ENCODE measurements at regions not wholly inside any gene's neighbourhood (a gene's known extent, or its start where the extent isn't known, plus 50 kb on each side); places are given as distances from the start of the nearest gene placed in this dataset.
"Not testable (repeated sequence)": the region's sequence is repeated elsewhere in the genome, so short reads cannot be mapped to it uniquely, and the experiment has no call there.

DNA sequence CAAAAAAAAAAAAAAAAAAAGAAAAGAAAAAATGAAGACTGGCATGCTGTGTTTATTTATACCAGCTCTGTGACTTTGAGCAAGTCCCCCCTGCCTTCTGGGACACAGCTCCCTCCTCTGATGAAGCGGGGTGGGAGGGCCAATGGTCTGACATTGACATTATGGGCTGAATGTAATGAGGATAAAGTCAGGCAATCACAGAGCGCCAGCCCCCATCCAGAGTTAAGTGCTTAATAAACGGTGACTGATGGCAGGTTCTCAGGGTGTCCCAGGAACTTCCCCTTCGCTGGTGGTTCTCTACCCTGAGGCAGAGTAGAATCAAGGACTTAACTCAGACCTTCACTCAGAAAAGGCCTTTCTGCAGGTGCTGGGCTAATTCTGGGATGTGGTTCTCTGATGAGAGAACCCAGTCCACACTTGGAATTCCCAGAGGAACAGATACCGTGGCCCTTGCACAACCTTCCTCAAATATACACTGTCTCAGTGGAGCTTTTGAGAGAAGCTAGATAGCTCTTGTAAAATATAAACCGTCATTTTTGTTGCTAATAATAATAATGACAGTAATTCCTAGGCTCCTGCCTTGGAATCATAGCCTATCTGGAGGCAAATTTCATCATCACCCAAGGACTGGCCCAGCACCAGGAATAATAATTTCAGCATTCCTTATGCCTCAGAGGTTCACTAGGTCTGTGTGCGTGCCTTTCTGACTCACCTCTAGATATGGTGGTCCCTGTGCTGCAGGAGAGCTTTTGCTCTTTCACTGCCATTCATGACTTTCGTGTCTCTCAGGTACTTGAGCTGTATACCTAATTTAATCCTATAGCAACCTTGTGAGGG, 115.8 kb downstream of the RPLP1 start:
- Mint-ChIP-seq H3K4me1 (ENCODE audit: low read depth) (peaks cover 2% of the 10 kb centered on the region), H3K27me3 (peaks cover 7% of the 10 kb centered on the region), H3K4me3 (no peak overlapping the region), H3K36me3 (ENCODE audit: low read depth) (no peaks in the 10 kb centered on the region), H3K9me3 (no peaks in the 10 kb centered on the region), H3K27ac (no peak overlapping the region)
- intact Hi-C loops (cut with micrococcal nuclease) = no loop called here

DNA sequence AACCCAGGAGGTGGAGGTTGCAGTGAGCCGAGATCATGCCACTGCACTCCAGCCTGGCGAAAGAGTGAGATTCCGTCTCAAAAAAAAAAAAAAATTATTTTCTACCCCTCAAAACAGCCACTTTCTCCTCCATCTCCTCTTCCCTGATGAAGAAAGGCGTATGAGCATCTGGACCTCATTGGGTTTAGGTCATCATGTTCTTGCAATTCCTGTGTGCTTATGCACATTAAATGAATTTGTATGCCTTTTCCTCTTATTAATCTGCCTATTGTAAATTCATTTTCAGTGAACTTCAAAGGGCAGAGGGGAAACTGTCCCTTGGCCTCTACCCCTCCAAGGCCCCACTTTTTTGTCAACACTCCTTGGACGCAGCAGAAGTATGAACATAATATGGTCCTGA, 117.8 kb downstream of the RPLP1 start:
- Mint-ChIP-seq H3K4me3 (no peak overlapping the region), H3K9me3 (no peaks in the 10 kb centered on the region), H3K36me3 (ENCODE audit: low read depth) (no peaks in the 10 kb centered on the region), H3K27me3 (peaks cover 9% of the 10 kb centered on the region), H3K27ac (no peak overlapping the region), H3K4me1 (ENCODE audit: low read depth) (peaks cover 22% of the 10 kb centered on the region)
- intact Hi-C loops (cut with micrococcal nuclease) = loop anchor here (10.0 kb wide), 1 partner anchor 524 kb away; the partner anchor contains the start of gene TLE3

DNA sequence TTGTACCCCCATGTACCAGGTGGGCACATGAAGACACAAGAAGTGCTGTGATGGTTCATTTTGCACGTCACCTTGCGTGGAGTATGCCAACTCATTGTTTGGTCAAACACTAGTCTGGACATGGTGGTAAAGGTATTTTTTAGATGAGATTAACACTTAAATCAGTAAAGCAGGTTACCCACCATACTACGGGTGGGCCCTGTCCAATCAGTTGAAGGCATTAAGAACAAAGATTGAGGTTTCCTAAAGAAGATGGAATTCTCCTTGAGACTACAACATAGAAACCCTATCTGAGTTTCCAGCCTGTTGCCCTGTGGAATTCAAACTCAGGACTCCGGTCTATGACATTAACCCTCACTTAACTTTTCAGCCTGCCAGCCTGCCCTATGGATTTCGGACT, 118.4 kb downstream of the RPLP1 start:
- Mint-ChIP-seq H3K27ac (no peak overlapping the region), H3K4me3 (no peak overlapping the region), H3K27me3 (peaks cover 9% of the 10 kb centered on the region), H3K9me3 (no peaks in the 10 kb centered on the region), H3K36me3 (ENCODE audit: low read depth) (no peaks in the 10 kb centered on the region), H3K4me1 (ENCODE audit: low read depth) (peaks cover 28% of the 10 kb centered on the region)
- intact Hi-C loops (cut with micrococcal nuclease) = loop anchor here (10.0 kb wide), 1 partner anchor 524 kb away; the partner anchor contains the start of gene TLE3

DNA sequence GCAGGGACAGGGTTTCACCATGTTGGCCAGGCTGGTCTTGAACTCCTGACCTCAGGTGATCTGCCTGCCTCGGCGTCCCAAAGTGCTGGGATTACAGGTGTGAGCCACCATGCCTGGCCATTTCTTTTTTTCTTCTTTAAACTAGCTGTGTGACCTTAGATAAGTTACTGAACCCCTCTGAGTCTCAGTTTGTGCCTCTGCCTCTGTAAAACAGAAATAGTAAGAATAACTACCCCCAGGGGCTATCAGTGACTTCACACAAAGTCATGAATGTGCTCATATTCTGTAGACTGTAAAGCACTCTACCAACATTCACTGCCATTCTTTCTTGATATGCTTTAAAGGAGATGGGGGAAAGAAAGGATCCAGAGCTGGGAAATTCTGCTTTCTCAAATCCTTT, 120.7 kb downstream of the RPLP1 start:
- H3K27ac Mint-ChIP-seq = peak overlapping the region; percentile 58
- not testable (repeated sequence) for H3K4me3 Mint-ChIP-seq; H3K36me3 Mint-ChIP-seq (ENCODE audit: low read depth); H3K9me3 Mint-ChIP-seq
- intact Hi-C loops (cut with micrococcal nuclease) = loop anchor here (10.0 kb wide), 1 partner anchor 522 kb away; the partner anchor contains the start of gene TLE3
- H3K27me3 Mint-ChIP-seq = peaks cover 19% of the 10 kb centered on the region
- peaks cover 41% of the 10 kb centered on the region for H3K4me1 Mint-ChIP-seq (ENCODE audit: low read depth)

DNA sequence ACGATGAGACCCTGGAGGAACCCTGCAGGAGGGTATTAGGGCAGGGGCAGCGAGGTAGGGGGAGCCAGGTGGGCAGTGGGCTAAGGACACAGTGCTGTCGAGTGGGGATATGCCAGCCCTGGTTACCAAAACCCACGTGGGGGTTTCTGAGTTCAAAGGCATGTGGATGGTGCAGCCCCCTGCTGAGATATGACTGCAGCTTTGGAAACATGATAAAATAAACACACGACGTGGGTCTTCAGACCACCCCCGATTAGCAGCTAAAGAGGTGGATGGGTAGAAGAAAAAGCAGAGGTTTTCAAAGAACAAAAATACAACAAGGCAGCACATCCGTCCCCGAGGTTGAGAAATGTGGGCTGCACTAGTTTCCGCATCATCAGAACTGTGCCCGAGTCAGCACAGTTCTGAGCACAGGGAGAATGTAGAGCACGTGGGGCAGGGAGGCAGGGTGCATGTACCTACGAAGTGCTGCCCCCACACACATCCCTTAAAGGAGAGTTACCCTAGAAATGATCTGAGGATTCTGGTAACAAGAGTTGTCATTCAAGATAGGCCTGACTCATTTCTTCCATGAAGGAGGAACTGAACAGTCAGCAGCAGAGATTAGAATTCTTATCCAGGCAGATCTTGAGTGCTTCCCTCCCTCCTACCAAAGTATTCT, 121.3 kb downstream of the RPLP1 start:
- H3K36me3 Mint-ChIP-seq (ENCODE audit: low read depth) = no peaks in the 10 kb centered on the region
- no peaks in the 10 kb centered on the region for H3K9me3 Mint-ChIP-seq
- intact Hi-C loops (cut with micrococcal nuclease) = loop anchor here (10.0 kb wide), 1 partner anchor 521 kb away; the partner anchor contains the start of gene TLE3
- H3K4me1 Mint-ChIP-seq (ENCODE audit: low read depth) = peaks cover 46% of the 10 kb centered on the region
- H3K27ac Mint-ChIP-seq = peak overlapping the region; percentile 58
- no peak overlapping the region for H3K4me3 Mint-ChIP-seq
- H3K27me3 Mint-ChIP-seq = peaks cover 25% of the 10 kb centered on the region

DNA sequence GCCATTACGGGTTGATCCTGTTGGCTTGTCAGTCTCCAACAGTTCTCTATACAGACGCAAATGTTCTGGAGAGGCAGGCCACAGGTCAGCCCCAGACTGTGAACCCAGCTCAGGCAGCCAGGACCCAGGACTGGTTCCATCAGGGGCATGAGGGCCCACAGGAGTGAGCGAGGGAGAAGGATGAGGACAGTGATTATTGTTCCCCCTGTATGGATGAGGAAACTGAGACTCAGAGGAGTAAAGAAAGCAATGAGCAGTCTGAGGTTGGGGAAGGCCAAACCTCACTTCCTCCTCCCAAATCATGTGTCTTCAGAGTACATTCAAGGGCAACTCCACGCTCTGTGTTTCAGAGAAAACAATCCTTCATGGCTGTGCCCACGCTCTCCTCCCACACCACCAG, 121.9 kb downstream of the RPLP1 start:
- intact Hi-C loops (cut with micrococcal nuclease) = loop anchor here (10.0 kb wide), 1 partner anchor 520 kb away; the partner anchor contains the start of gene TLE3
- H3K4me3 Mint-ChIP-seq = no peak overlapping the region
- peaks cover 30% of the 10 kb centered on the region for H3K27me3 Mint-ChIP-seq
- peaks cover 51% of the 10 kb centered on the region for H3K4me1 Mint-ChIP-seq (ENCODE audit: low read depth)
- H3K36me3 Mint-ChIP-seq (ENCODE audit: low read depth) = no peaks in the 10 kb centered on the region
- H3K9me3 Mint-ChIP-seq = no peaks in the 10 kb centered on the region
- H3K27ac Mint-ChIP-seq = peak overlapping the region; percentile 58

DNA sequence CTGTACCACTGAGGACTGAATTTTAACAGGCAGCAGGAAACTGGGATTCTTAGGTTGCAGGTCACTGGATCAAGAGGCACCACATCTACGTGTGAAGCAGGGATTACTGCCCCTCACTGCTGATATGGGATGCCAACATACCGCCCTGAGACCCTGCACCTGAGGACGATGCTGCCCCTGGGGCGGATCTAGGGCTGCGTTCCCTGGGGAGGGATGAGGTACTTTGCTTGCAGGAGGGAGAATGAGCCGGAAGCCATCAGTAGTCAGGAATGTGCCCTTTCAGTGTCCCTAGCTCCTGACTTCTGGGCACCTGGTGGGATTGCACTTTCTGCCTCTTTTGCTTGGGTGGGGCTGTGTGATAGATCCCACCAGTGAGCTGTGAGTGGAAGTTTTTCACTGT, 122.8 kb downstream of the RPLP1 start:
- H3K27me3 Mint-ChIP-seq = peaks cover 30% of the 10 kb centered on the region
- H3K9me3 Mint-ChIP-seq = no peaks in the 10 kb centered on the region
- no peak overlapping the region for H3K4me3 Mint-ChIP-seq
- H3K27ac Mint-ChIP-seq = peak overlapping the region; percentile 63
- no peaks in the 10 kb centered on the region for H3K36me3 Mint-ChIP-seq (ENCODE audit: low read depth)
- H3K4me1 Mint-ChIP-seq (ENCODE audit: low read depth) = peaks cover 52% of the 10 kb centered on the region
- intact Hi-C loops (cut with micrococcal nuclease) = loop anchor here (5.0 to 10.0 kb wide), 4 partner anchors 92 to 912 kb away; partner anchors contain the start of gene TLE3

DNA sequence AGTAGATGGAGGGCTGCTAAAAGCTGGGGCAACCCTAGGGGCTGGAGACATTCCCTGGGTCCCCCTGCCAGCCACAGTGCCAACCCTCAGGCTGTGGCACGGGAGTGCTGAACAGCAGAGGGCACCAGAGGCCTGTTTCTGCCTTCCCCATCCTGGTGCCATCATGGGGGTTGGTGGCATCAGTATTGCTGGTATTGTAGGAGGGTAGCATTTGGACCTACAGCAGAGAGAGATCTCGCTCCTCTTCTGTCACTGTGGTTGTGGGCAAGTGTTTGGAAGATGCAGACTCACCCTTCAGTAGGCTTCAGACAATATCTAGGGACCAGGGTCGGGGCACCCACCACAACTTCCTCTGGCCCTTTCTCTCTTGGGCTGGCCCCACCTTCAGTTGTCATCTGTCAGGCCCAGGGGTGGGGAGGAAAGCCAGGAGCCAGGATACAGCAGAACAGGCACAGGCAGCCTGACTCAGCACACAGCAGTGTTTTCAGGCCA, 123.5 kb downstream of the RPLP1 start:
- intact Hi-C loops (cut with micrococcal nuclease) = loop anchor here (5.0 to 10.0 kb wide), 4 partner anchors 91 to 911 kb away; partner anchors contain the start of gene TLE3
- H3K36me3 Mint-ChIP-seq (ENCODE audit: low read depth) = no peaks in the 10 kb centered on the region
- no peaks in the 10 kb centered on the region for H3K9me3 Mint-ChIP-seq
- H3K27me3 Mint-ChIP-seq = peaks cover 32% of the 10 kb centered on the region
- H3K4me1 Mint-ChIP-seq (ENCODE audit: low read depth) = peaks cover 52% of the 10 kb centered on the region
- peak overlapping the region; percentile 63 for H3K27ac Mint-ChIP-seq
- no peak overlapping the region for H3K4me3 Mint-ChIP-seq

DNA sequence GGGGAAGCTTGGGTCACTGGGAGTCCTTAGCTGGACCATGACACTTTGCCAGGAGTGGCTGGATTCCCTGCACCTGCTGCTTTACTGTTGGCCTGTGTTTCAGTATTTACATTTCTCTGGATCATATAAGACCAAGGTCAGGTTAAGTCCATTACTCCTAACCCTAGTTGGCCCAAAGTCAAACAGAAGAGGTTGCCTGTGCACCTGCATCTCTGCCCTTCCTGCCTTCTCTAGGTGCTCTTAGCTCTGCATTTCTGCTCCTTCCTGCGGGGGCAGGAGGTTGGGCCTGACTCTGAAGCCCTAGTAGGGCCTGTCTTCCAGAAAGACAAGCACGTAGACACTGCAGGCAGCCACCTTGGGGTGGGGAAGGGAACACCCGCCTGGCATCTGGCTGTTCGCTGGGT, 124.3 kb downstream of the RPLP1 start:
- Mint-ChIP-seq H3K4me3 (no peak overlapping the region), H3K4me1 (ENCODE audit: low read depth) (peaks cover 52% of the 10 kb centered on the region), H3K36me3 (ENCODE audit: low read depth) (no peaks in the 10 kb centered on the region), H3K27ac (no peak overlapping the region), H3K27me3 (peaks cover 31% of the 10 kb centered on the region), H3K9me3 (no peaks in the 10 kb centered on the region)
- intact Hi-C loops (cut with micrococcal nuclease) = loop anchor here (5.0 to 10.0 kb wide), 4 partner anchors 90 to 910 kb away; partner anchors contain the start of gene TLE3

DNA sequence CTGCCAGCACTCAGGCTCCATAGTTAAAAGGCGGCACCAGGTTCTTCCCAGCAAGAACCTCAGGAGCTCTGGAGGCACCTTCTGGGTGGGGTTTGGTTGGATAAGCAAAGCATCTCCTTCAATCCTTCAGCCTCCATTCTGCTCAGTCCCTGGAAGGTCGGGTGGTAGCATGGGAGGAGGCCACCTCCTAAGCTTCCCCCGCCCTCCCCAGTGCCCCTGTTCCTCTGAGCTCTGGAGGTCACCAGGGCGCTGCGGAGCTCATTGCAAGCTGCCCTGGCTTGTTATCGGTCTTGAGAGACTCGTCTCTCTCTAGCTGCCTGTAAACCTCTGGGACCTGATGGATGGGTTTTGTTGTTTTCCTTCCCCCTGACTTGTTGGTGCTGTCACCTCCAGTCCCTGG, 124.8 kb downstream of the RPLP1 start:
- Mint-ChIP-seq H3K36me3 (ENCODE audit: low read depth) (no peaks in the 10 kb centered on the region), H3K4me1 (ENCODE audit: low read depth) (peaks cover 52% of the 10 kb centered on the region), H3K27ac (no peak overlapping the region), H3K9me3 (no peaks in the 10 kb centered on the region), H3K27me3 (peaks cover 29% of the 10 kb centered on the region), H3K4me3 (no peak overlapping the region)
- intact Hi-C loops (cut with micrococcal nuclease) = loop anchor here (5.0 to 10.0 kb wide), 4 partner anchors 90 to 910 kb away; partner anchors contain the start of gene TLE3

DNA sequence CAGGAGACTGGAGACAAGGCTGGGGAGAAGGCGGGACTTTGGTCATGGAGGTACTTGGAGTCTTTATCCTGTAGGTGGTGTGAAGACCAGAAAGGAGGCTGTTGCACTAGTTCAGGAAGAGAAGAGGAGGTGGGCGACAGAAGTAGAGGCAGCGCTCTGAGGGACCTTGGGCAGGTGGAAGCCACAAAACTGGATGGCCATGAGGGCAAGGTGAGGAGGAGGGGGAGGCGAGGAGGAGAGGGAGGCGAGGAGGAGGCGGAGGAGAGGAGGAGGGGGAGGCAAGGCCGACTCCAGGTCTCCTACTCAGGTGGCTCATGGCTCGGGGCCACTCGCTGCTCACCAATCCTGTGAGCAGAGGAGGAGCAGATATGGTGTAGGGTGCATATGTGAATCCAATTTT, 125.6 kb downstream of the RPLP1 start:
- H3K4me1 Mint-ChIP-seq (ENCODE audit: low read depth) = peaks cover 53% of the 10 kb centered on the region
- H3K27ac Mint-ChIP-seq = no peak overlapping the region
- H3K4me3 Mint-ChIP-seq = no peak overlapping the region
- no peaks in the 10 kb centered on the region for H3K36me3 Mint-ChIP-seq (ENCODE audit: low read depth)
- intact Hi-C loops (cut with micrococcal nuclease) = loop anchor here (5.0 to 10.0 kb wide), 4 partner anchors 89 to 909 kb away; partner anchors contain the start of gene TLE3
- H3K9me3 Mint-ChIP-seq = no peaks in the 10 kb centered on the region
- peaks cover 26% of the 10 kb centered on the region for H3K27me3 Mint-ChIP-seq

DNA sequence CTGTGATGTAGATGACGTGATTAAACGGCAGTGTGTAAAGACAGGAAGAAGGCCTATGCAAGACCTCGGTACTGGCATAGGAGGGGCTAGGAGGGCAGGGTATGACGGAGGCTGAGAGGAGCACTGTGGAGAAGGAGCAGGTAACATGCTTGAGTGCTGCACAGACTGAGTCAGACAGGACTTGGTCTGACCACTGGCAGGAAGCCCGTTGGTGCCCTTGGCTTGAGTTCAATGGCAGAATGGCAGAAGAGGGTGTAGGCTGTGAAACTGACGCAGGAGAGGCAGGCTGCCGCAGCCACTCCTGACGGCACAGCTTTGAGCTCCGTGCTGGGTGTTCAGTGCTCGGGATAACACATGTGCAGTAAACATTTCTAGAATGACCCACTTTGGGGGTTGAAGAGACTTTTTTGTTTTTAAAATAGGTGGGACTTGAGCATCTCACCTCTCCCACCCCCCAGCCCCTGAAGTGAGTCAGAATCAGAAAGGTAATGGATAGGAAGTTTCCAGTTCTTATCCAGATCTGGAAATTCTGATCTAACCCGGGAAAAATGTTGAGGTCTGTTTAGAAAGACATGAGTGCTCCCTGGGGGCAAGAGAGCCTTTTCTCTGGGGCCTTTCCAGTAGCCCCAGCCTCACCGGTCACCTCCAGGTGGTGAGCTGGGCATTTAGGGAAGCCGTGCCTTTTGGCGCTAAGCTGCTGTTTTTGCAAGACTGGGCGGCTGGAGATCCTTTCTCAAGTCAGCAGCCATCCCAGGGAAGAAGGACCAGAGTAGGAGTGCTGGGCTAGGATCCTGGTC, 126.4 kb downstream of the RPLP1 start:
- Mint-ChIP-seq H3K4me3 (no peak overlapping the region), H3K4me1 (ENCODE audit: low read depth) (peaks cover 53% of the 10 kb centered on the region), H3K27me3 (peaks cover 25% of the 10 kb centered on the region), H3K9me3 (no peaks in the 10 kb centered on the region), H3K36me3 (ENCODE audit: low read depth) (no peaks in the 10 kb centered on the region), H3K27ac (peak overlapping the region; percentile 6)
- intact Hi-C loops (cut with micrococcal nuclease) = loop anchor here (5.0 to 10.0 kb wide), 4 partner anchors 88 to 908 kb away; partner anchors contain the start of gene TLE3

DNA sequence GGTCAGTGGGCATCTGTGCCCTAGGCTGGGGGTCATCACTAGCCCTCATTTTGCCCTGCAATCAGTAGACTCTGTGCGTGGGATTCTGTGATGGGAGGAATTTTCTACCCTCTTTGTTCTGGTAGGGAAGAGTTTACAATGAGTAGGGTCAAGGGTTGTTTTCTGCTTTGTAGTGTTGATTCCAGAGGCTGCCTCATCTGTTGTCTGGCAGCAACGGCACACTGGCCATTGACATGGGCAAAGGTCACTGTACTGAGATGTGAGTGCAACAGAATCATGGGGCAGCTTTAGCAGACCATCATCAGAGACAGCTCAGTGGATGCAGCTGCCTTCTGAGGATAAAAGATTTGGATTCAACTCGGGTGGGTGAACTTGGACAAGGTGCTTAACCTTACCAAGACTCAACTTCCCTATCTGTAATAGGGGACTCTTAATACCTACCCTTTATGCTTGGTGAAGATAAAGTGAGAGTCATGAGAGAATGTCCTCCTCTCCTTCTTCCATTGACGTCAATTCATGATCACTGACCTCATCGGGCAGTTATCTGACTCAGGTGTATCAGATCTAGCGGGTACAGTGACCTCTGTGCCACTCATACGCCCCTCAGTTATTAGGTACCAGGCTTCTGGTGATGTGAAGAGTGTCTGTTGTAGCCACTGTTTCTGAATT, 127.5 kb downstream of the RPLP1 start:
- peaks cover 45% of the 10 kb centered on the region for H3K4me1 Mint-ChIP-seq (ENCODE audit: low read depth)
- H3K27ac Mint-ChIP-seq = no peak overlapping the region
- H3K27me3 Mint-ChIP-seq = peaks cover 25% of the 10 kb centered on the region
- no peak overlapping the region for H3K4me3 Mint-ChIP-seq
- intact Hi-C loops (cut with micrococcal nuclease) = loop anchor here (5.0 to 10.0 kb wide), 4 partner anchors 87 to 907 kb away; partner anchors contain the start of gene TLE3
- no peaks in the 10 kb centered on the region for H3K9me3 Mint-ChIP-seq
- no peaks in the 10 kb centered on the region for H3K36me3 Mint-ChIP-seq (ENCODE audit: low read depth)

Measured in dendritic cell treated with granulocyte-macrophage colony-stimulating factor and Interleukin-4, amounts not matched to agents 40 ng/mL and 50 ng/mL, for 4 days (primary cell).